ENCODE measurements at regions not wholly inside any gene's neighbourhood (a gene's known extent, or its start where the extent isn't known, plus 50 kb on each side); places are given as distances from the start of the nearest gene placed in this dataset.
"Not testable (repeated sequence)": the region's sequence is repeated elsewhere in the genome, so short reads cannot be mapped to it uniquely, and the experiment has no call there.

GRCh38 chr2:3115301-3116042 lies 262.1 kb downstream of the EIPR1 start:
- DNase-seq, result no peak

- no peak for DNase-seq
Measured at GRCh38 chr2:3114406-3115185, 263.0 kb downstream of the EIPR1 start.

- DNase-seq, result no peak
Measured at GRCh38 chr2:3113769-3114168, 263.8 kb downstream of the EIPR1 start.

- no peak for DNase-seq
Measured at GRCh38 chr2:3113122-3113521, 264.5 kb downstream of the EIPR1 start.

- DNase-seq, result no peak
Measured at GRCh38 chr2:3112553-3112952, 265.1 kb downstream of the EIPR1 start.

GRCh38 chr2:3112131-3112530 lies 265.5 kb downstream of the EIPR1 start:
- DNase-seq, result no peak

- no peak for DNase-seq
Measured at GRCh38 chr2:3110994-3111666, 266.5 kb downstream of the EIPR1 start.

- no peak for DNase-seq
Measured at GRCh38 chr2:3110555-3110954, 267.1 kb downstream of the EIPR1 start.

- no peak for DNase-seq
Measured at GRCh38 chr2:3108710-3109702, 268.6 kb downstream of the EIPR1 start.

- DNase-seq, result no peak
Measured at GRCh38 chr2:3108105-3108504, 269.5 kb downstream of the EIPR1 start.

GRCh38 chr2:3107567-3107966 lies 270.1 kb downstream of the EIPR1 start:
- no peak for DNase-seq

- DNase-seq, result no peak
Measured at GRCh38 chr2:3105814-3106569, 271.6 kb downstream of the EIPR1 start.

- not testable (repeated sequence) for DNase-seq
Measured at GRCh38 chr2:3104958-3105813, 272.4 kb downstream of the EIPR1 start.

- no peak for DNase-seq
Measured at GRCh38 chr2:3104261-3104660, 273.4 kb downstream of the EIPR1 start.

- no peak for DNase-seq
Measured at GRCh38 chr2:3102922-3103569, 274.6 kb downstream of the EIPR1 start.

GRCh38 chr2:3102081-3102921 lies 275.3 kb downstream of the EIPR1 start:
- DNase-seq, result no peak

- no peak for DNase-seq
Measured at GRCh38 chr2:3101016-3101942, 276.3 kb downstream of the EIPR1 start.

- no peak for DNase-seq
Measured at GRCh38 chr2:3100386-3100785, 277.2 kb downstream of the EIPR1 start.

Measured in fibroblast of skin of abdomen (primary cell).